B cell (primary cell): ENCODE measurements at regions not wholly inside any gene's neighbourhood (a gene's known extent, or its start where the extent isn't known, plus 50 kb on each side); places are given as distances from the start of the nearest gene placed in this dataset.

Experiments used
- ATAC-seq: fragments of 200-7000 bp; cut with Tn5 transposase; one replicate; pipeline ENCODE4 v1.10.0; 2021; ENCODE audit warnings: low read depth, mild to moderate bottlenecking, moderate number of reproducible peaks, moderate library complexity
- CTCF ChIA-PET: fragments of 350-600 bp; sonication (Branson Sonifier 250); formaldehyde crosslinking; loops from one replicate; lab custom pipeline; 2021; ENCODE audit warnings: antibody characterized with exemption, inconsistent platforms; lab: Charles Lee
- POLR2A ChIA-PET: fragments of 350-600 bp; sonication (Branson Sonifier 250); formaldehyde crosslinking; loops from one replicate; lab custom pipeline; 2021; ENCODE audit warnings: antibody characterized with exemption; lab: Charles Lee
- DNase-seq: peaks from one replicate; pipeline ENCODE4 v3.0.0; 2013
- H2AFZ ChIP-seq: 2 replicates; pipeline ENCODE4 v1.6.1; 2012; ENCODE audit warnings: mild to moderate bottlenecking, low read depth, low read length; ENCODE audit not compliant: insufficient read depth, poor library complexity, severe bottlenecking
- H3K27ac ChIP-seq, 2 donors: 1 replicate in 1 of 2; 2 replicates in 1 of 2; pipeline ENCODE4 v1.5.1; 2012 to 2013; ENCODE audit warnings: low read length in 2 of 2, mild to moderate bottlenecking in 2 of 2, moderate library complexity in 1 of 2
- H3K27me3 ChIP-seq, 4 experiments: fragments of 200-600 bp in 1 of 4; sonication (generic) in 1 of 4; replicated peaks in 1 of 4; 1 replicate in 2 of 4; 2 replicates in 2 of 4; pipeline versions ENCODE4 v1.6.1 to v1.7.0; 2013 to 2016; ENCODE audit warnings: low read length in 3 of 4, mild to moderate bottlenecking in 2 of 4, mixed read lengths in 1 of 4, moderate library complexity in 1 of 4; ENCODE audit not compliant: insufficient read depth in 4 of 4, control insufficient read depth in 3 of 4; ENCODE audit errors: control extremely low read depth in 1 of 4
- H3K36me3 ChIP-seq, 2 experiments: replicated peaks in 1 of 2; 1 replicate in 1 of 2; 2 replicates in 1 of 2; pipeline versions ENCODE4 v1.6.1 to v1.7.1; 2013; ENCODE audit warnings: low read length in 1 of 2; ENCODE audit not compliant: insufficient read depth in 2 of 2, control insufficient read depth in 1 of 2; ENCODE audit errors: control extremely low read depth in 1 of 2, extremely low read depth in 1 of 2
- H3K4me1 ChIP-seq, 2 donors: fragments of 200-600 bp in 1 of 2; sonication (generic) in 1 of 2; 1 replicate in 1 of 2; 2 replicates in 1 of 2; pipeline versions ENCODE4 v1.5.1 to v1.6.1; 2013 to 2017; ENCODE audit warnings: low read length in 2 of 2; ENCODE audit not compliant: control insufficient read depth in 2 of 2, insufficient read depth in 2 of 2
- H3K4me2 ChIP-seq: replicated peaks from 2 replicates; pipeline ENCODE3; 2012; ENCODE audit warnings: mild to moderate bottlenecking, low read depth, low read length; ENCODE audit not compliant: poor library complexity, severe bottlenecking
- H3K4me3 ChIP-seq, 5 experiments: fragments of 200-600 bp in 1 of 5; sonication (generic) in 1 of 5; 1 replicate in 3 of 5; 2 replicates in 2 of 5; pipeline versions ENCODE4 v1.5.1 to v1.7.0; 2011 to 2016; ENCODE audit warnings: low read length in 4 of 5, mild to moderate bottlenecking in 4 of 5, low read depth in 2 of 5, control low read depth in 1 of 5, moderate library complexity in 1 of 5; ENCODE audit not compliant: insufficient read depth in 1 of 5; ENCODE audit errors: control extremely low read depth in 1 of 5, extremely low read depth in 1 of 5
- H3K79me2 ChIP-seq: fragments of 200-600 bp; sonication (generic); one replicate; pipeline ENCODE4 v1.6.0; 2016; ENCODE audit warnings: low read length; ENCODE audit not compliant: control insufficient read depth, insufficient read depth
- H3K9ac ChIP-seq: fragments of 200-600 bp; sonication (generic); 2 replicates; pipeline ENCODE4 v1.6.1; 2017; ENCODE audit warnings: mild to moderate bottlenecking, low read length, moderate library complexity
- H3K9me3 ChIP-seq, 3 donors: one replicate each; pipeline versions ENCODE4 v1.6.1 to v1.7.1; 2013; ENCODE audit warnings: low read length in 2 of 3; ENCODE audit not compliant: control insufficient read depth in 2 of 3, insufficient read depth in 1 of 3; ENCODE audit errors: control extremely low read depth in 1 of 3
- H4K20me1 ChIP-seq: 2 replicates; pipeline ENCODE4 v1.6.0; 2012; ENCODE audit warnings: mild to moderate bottlenecking, low read length; ENCODE audit not compliant: insufficient read depth, control insufficient read depth, poor library complexity, severe bottlenecking
- H3K27ac Mint-ChIP-seq: one replicate; pipeline ENCODE4 v1.8.0; 2021; ENCODE audit warnings: mixed read lengths
- H3K27me3 Mint-ChIP-seq: one replicate; pipeline ENCODE4 v1.8.0; 2021; ENCODE audit warnings: mixed read lengths
- H3K4me1 Mint-ChIP-seq: one replicate; pipeline ENCODE4 v1.8.0; 2021; ENCODE audit warnings: mixed read lengths
- H3K4me3 Mint-ChIP-seq: one replicate; pipeline ENCODE4 v1.8.0; 2021; ENCODE audit warnings: mixed read lengths
- H3K9me3 Mint-ChIP-seq: one replicate; pipeline ENCODE4 v1.8.0; 2022; ENCODE audit warnings: mixed read lengths; ENCODE audit not compliant: insufficient read depth
- CTCF ChIP-seq: fragments of 200-600 bp; IDR thresholded peaks from one replicate; pipeline ENCODE4 v1.8.0; 2022; ENCODE audit warnings: antibody characterized with exemption, mild to moderate bottlenecking
- EZH2 ChIP-seq: IDR thresholded peaks from 2 replicates; pipeline ENCODE4 v1.6.1; 2012; ENCODE audit warnings: borderline replicate concordance, low read depth, mild to moderate bottlenecking, moderate library complexity, low read length; ENCODE audit not compliant: insufficient read depth, poor library complexity, severe bottlenecking
- WGBS: methylation state at CpG from one replicate; pipeline ENCODE4 v1.1.5; 2013; ENCODE audit warnings: missing lambda C conversion rate; ENCODE audit not compliant: insufficient coverage; 5-methylcytosine and 5-hydroxymethylcytosine counted together
- intact Hi-C: fragments of 100-400 bp; cut with micrococcal nuclease; formaldehyde crosslinking; loops from one replicate; pipeline ENCODE4 v1.10.0; 2022

DNA sequence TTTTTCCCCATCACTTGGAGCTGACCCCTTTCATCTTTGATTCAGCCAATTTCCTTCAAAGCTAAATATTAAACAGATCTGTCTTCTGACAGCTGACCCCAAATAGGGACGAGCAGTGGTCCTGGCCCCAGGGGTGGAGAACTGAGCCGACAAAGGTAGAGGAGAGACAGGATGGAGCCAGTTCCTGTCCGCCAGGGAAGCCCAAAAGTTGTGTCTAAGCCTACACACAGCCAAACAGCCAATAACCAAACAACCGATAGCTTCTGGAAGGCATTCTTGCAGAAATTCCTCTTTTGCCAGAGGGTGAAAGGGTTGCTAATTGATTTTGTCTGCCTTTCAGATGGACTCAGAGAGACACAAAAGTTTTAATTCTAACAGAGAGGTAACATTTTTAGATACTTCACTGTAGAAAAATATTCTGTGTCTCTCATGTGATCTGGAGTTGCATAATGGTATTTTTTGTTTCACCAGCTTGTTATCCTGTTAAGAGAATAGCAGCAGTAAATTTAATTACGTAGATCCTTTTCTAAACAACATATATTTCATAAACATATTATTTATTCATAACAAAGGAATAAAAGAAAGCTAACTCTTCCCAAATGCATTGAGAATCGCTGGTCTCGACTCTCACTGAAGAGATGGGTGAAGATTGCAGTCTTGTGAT, 161.7 kb upstream of the LYZL1 start:
- no peak for ATAC-seq
- no peaks in the 10 kb centered on the region for H3K4me1 ChIP-seq
- no peak overlapping the region for H3K27ac ChIP-seq
- no peaks in the 10 kb centered on the region for H3K36me3 ChIP-seq
- H3K9ac ChIP-seq = no peak overlapping the region
- H3K4me2 ChIP-seq = no peak overlapping the region
- H3K27me3 ChIP-seq = no peaks in the 10 kb centered on the region
- ChIA-PET POLR2A (no interaction called here), CTCF (interaction anchor here (0.9 kb wide), 1 partner anchor 19 kb away, joined by 3 read pairs; no protein-coding TSS in a partner anchor)
- Mint-ChIP-seq H3K9me3 (no peaks in the 10 kb centered on the region), H3K4me3 (no peak overlapping the region), H3K27me3 (no peaks in the 10 kb centered on the region), H3K4me1 (no peaks in the 10 kb centered on the region), H3K27ac (no peak overlapping the region)
- no peak overlapping the region for H3K4me3 ChIP-seq
- DNase-seq = no peak
- H3K79me2 ChIP-seq = no peaks in the 10 kb centered on the region
- H2AFZ ChIP-seq = no peak overlapping the region
- H3K9me3 ChIP-seq = no peaks in the 10 kb centered on the region
- 100% methylated on average over 2 of the region's 7 CpGs for WGBS
- no peaks in the 10 kb centered on the region for H4K20me1 ChIP-seq
- TF ChIP-seq CTCF (no peak), EZH2 (no peak)
- intact Hi-C loops = no loop called here

DNA sequence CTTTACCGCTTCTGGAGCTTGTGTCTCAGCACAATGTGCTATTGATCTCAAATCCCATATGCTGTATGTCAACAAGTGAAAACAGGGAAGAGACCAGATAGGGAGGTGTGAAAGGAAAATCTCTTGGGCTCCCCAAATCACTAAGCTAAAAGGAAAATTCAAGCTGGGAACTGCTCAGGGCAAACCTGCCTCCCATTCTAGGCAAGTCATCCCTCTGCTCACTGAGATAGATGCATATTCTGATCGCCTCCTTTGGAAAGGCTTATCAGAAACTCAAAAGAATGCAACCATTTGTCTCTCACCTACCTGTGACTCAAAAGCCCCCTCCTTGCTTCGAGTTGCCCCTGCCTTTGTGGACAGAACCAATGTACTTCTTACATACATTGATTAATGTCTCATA, 161.1 kb upstream of the LYZL1 start:
- Histone ChIP-seq H3K27me3 (no peaks in the 10 kb centered on the region), H3K4me2 (no peak overlapping the region), H3K27ac (no peak overlapping the region), H3K9me3 (no peaks in the 10 kb centered on the region), H2AFZ (no peak overlapping the region), H3K4me1 (no peaks in the 10 kb centered on the region), H3K9ac (no peak overlapping the region), H3K4me3 (no peak overlapping the region), H3K79me2 (no peaks in the 10 kb centered on the region), H4K20me1 (no peaks in the 10 kb centered on the region), H3K36me3 (no peaks in the 10 kb centered on the region)
- H3K4me3 Mint-ChIP-seq = no peak overlapping the region
- no peak for DNase-seq
- no peaks in the 10 kb centered on the region for H3K27me3 Mint-ChIP-seq
- CTCF ChIA-PET = interaction anchor here (0.9 kb wide), 1 partner anchor 19 kb away, joined by 3 read pairs; no protein-coding TSS in a partner anchor
- 56% methylated on average over 2 of the region's 3 CpGs for WGBS
- ATAC-seq = no peak
- no peak overlapping the region for H3K27ac Mint-ChIP-seq
- H3K4me1 Mint-ChIP-seq = no peaks in the 10 kb centered on the region
- no peaks in the 10 kb centered on the region for H3K9me3 Mint-ChIP-seq
- POLR2A ChIA-PET = no interaction called here
- TF ChIP-seq CTCF (no peak), EZH2 (no peak)
- intact Hi-C loops = no loop called here
